Activated gamma-delta T cell treated with Interleukin-2 at 50 U/mL for 16 hours (primary cell): ENCODE measurements at regions not wholly inside any gene's neighbourhood (a gene's known extent, or its start where the extent isn't known, plus 50 kb on each side); places are given as distances from the start of the nearest gene placed in this dataset.

Experiments
- DNase-seq: peaks from one replicate; pipeline ENCODE4 v3.0.0-alpha.2; 2020

- DNase-seq: no peak
Observed at GRCh38 chr17:6941989-6942388, 53.9 kb upstream of the ALOX12 start.

- DNase-seq: no peak
Observed at GRCh38 chr17:6943406-6943805, 52.4 kb upstream of the ALOX12 start.
